Tibial artery (tissue), 4 donors: ENCODE measurements at regions not wholly inside any gene's neighbourhood (a gene's known extent, or its start where the extent isn't known, plus 50 kb on each side); places are given as distances from the start of the nearest gene placed in this dataset.

Experiments
- DNase-seq, 2 donors: peaks; one replicate each; pipeline ENCODE4 v3.0.0-alpha.2; 2019
- H3K27ac ChIP-seq, 2 donors: fragments of 200-600 bp; sonication (generic) in 1 of 2; 1 replicate in 1 of 2; 2 replicates in 1 of 2; pipeline ENCODE4 v1.5.1; 2018 to 2019; ENCODE audit warnings: mild to moderate bottlenecking in 1 of 2
- H3K27me3 ChIP-seq, 2 donors: fragments of 200-600 bp; sonication (generic) in 1 of 2; one replicate each; pipeline versions ENCODE4 v1.5.1 to v1.6.0; 2016 to 2019
- H3K36me3 ChIP-seq, 3 donors: fragments of 200-600 bp; sonication (generic) in 2 of 3; one replicate each; pipeline ENCODE4 v1.5.1; 2016 to 2019; ENCODE audit warnings: mild to moderate bottlenecking in 2 of 3
- H3K4me1 ChIP-seq, 4 donors: fragments of 200-600 bp; sonication (generic) in 2 of 4; 1 replicate in 3 of 4; 2 replicates in 1 of 4; pipeline ENCODE4 v1.5.1; 2016 to 2019
- H3K4me3 ChIP-seq, 2 donors: fragments of 200-600 bp; sonication (generic) in 1 of 2; 1 replicate in 1 of 2; 2 replicates in 1 of 2; pipeline ENCODE4 v1.5.1; 2018 to 2019; ENCODE audit warnings: mild to moderate bottlenecking in 2 of 2
- H3K9me3 ChIP-seq, 3 donors: fragments of 200-600 bp; sonication (generic) in 1 of 3; one replicate each; pipeline ENCODE4 v1.5.1; 2016 to 2019
- intact Hi-C: fragments of 100-400 bp; cut with DNase I; formaldehyde crosslinking; loops from one replicate; pipeline ENCODE4 v1.15.0; 2023; ENCODE audit warnings: low total_unique reads
- TF ChIP-seq, protein P1 (sequence below), 2 experiments: fragments of 200-600 bp in 1 of 2; fragments of 450-650 bp in 1 of 2; IDR thresholded peaks; one replicate each; pipeline ENCODE4 v1.5.1; 2017 to 2019; ENCODE audit warnings: antibody characterized with exemption in 2 of 2, mild to moderate bottlenecking in 1 of 2, moderate library complexity in 1 of 2

DNA sequence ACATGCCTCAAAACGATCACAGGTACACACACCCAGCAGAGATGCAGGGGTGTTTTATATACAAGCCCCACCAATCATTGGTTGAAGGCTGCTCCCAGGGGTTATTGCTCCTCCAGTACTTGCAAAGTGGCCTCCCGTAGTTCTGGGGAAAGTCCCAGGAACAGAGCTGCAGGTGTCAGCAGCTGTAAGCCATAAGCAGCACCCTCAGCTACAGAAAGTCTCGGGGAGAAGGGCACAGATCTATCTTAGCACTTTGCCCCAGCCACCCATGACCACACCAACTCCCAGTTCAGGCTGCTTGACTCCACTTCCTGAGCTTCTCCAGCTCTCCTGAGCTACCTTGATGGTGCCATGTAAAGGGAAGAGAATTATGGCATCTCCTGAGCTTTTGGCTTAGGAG lies 222.7 kb upstream of the GJB5 start:
- TF ChIP-seq, protein P1, sequence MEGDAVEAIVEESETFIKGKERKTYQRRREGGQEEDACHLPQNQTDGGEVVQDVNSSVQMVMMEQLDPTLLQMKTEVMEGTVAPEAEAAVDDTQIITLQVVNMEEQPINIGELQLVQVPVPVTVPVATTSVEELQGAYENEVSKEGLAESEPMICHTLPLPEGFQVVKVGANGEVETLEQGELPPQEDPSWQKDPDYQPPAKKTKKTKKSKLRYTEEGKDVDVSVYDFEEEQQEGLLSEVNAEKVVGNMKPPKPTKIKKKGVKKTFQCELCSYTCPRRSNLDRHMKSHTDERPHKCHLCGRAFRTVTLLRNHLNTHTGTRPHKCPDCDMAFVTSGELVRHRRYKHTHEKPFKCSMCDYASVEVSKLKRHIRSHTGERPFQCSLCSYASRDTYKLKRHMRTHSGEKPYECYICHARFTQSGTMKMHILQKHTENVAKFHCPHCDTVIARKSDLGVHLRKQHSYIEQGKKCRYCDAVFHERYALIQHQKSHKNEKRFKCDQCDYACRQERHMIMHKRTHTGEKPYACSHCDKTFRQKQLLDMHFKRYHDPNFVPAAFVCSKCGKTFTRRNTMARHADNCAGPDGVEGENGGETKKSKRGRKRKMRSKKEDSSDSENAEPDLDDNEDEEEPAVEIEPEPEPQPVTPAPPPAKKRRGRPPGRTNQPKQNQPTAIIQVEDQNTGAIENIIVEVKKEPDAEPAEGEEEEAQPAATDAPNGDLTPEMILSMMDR (IDR thresholded peaks at IDR 0.05), result no peak
- Histone ChIP-seq H3K27me3 (peaks cover 0 to 10% of the 10 kb centered on the region in 2 donors), H3K4me3 (no peak overlapping the region), H3K27ac (no peak overlapping the region), H3K4me1 (no peaks in the 10 kb centered on the region), H3K36me3 (no peaks in the 10 kb centered on the region), H3K9me3 (no peaks in the 10 kb centered on the region)
- no peak for DNase-seq
- intact Hi-C loops, result no loop called here

DNA sequence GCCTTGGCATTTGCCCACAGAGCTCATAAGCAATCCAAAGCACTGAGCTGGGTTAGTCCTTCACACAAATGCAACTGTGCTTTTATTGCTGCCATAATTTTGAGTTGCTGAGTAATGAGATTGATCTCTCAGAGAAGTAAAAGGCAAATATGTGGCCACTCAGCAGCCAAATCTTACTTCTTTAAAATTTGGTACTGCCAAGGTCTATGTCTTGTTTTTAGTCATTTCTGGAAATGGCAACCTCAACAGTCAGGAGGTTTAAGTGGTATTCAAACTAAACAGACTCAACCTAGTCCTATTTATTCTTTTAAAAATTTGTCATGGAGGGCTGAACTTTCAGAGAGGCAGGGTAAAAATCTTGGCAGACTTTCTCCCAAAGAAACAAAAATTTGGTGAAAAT lies 216.4 kb upstream of the GJB5 start:
- H3K4me1 ChIP-seq, result no peaks in the 10 kb centered on the region
- intact Hi-C loops, result no loop called here
- H3K27ac ChIP-seq, result no peak overlapping the region
- DNase-seq, result no peak
- H3K9me3 ChIP-seq, result no peaks in the 10 kb centered on the region
- H3K27me3 ChIP-seq, result peaks cover 0 to 6% of the 10 kb centered on the region in 2 donors
- H3K36me3 ChIP-seq, result no peaks in the 10 kb centered on the region
- no peak overlapping the region for H3K4me3 ChIP-seq
- TF ChIP-seq, protein P1 (IDR thresholded peaks at IDR 0.05), result no peak

DNA sequence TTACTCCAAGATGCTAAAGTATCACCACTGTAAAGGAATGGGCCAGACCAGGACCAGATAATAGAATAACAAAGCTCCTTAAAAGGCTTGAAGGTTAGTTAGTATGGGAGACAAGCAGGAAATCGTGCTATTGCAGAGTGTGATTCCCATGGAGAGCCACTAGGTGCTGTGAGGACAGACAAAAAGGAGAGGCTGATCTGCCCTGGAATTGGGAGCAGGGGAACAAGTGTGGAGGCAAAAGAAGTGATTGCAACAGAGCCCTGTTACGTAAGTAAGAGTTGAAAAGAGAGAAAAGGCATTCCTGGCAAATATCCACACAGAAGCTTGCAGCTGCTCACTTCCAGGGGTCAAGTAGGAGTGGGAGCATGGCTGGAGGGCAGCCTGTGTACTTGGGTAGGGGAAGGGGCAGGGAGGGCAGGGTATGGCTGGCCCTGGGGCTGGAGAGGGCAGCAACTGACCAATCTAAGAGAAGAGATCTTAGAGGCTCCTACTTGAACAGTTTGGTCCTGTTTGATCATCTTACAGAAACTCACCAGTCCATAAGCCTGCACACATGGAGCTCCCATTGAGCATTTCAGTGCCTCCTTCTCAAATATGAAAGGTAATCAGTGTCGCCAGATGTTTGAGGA lies 207.7 kb upstream of the GJB5 start:
- intact Hi-C loops, result no loop called here
- Histone ChIP-seq H3K4me1 (no peaks in the 10 kb centered on the region), H3K4me3 (no peak overlapping the region), H3K9me3 (peaks cover 0 to 7% (median 0%) of the 10 kb centered on the region in 3 donors), H3K36me3 (no peaks in the 10 kb centered on the region), H3K27ac (no peak overlapping the region), H3K27me3 (peaks cover 0 to 6% of the 10 kb centered on the region in 2 donors)
- DNase-seq, result no peak
- TF ChIP-seq, protein P1 (IDR thresholded peaks at IDR 0.05), result no peak

DNA sequence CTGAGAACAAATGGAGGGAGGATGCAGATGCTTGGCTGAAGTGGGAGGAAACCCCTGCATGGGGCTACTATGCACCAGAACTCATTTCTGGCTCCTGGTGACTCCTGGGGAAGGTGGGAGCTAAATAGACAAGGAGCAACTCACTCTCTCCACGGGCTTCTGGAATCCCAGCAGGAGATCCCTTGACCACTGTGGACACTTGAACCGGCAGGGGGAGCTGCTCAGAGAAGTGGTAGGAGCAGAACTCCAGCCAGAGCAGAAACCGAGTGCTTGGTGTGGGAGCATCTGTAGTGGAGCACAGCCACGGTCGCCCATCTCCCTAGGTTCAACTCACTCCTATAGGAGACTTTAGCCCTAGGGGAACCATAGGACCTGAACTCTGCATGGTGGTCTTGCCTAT lies 205.6 kb upstream of the GJB5 start:
- TF ChIP-seq, protein P1 (IDR thresholded peaks at IDR 0.05), result no peak
- intact Hi-C loops, result no loop called here
- Histone ChIP-seq H3K27ac (no peak overlapping the region), H3K4me3 (no peak overlapping the region), H3K27me3 (peaks cover 0 to 6% of the 10 kb centered on the region in 2 donors), H3K9me3 (peaks cover 0 to 7% (median 0%) of the 10 kb centered on the region in 3 donors), H3K36me3 (no peaks in the 10 kb centered on the region), H3K4me1 (no peaks in the 10 kb centered on the region)
- DNase-seq, result no peak

DNA sequence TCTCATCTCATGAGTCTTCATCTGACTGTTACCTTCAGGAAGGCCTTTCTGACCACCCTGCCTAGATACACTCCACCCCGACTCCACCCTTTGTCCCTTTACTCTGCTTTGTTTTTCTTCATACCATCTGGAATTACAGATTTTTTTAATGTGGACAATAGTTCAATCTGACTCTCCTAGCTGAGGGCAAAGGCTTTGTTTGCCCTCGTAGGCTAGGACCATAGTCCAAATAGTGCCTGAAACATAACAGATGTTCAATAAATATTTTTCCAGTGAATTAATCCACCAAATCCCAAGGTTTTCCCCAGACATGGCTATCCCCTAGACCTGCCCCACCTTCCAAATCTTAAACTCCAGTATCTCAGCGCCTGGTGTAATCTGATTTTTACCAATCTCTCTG lies 176.5 kb upstream of the GJB5 start:
- Histone ChIP-seq H3K4me1 (no peaks in the 10 kb centered on the region), H3K4me3 (no peak overlapping the region), H3K27ac (no peak overlapping the region), H3K36me3 (no peaks in the 10 kb centered on the region), H3K9me3 (no peaks in the 10 kb centered on the region), H3K27me3 (peaks cover 0 to 21% of the 10 kb centered on the region in 2 donors)
- TF ChIP-seq, protein P1 (IDR thresholded peaks at IDR 0.05), result no peak
- intact Hi-C loops, result no loop called here
- DNase-seq, result no peak

DNA sequence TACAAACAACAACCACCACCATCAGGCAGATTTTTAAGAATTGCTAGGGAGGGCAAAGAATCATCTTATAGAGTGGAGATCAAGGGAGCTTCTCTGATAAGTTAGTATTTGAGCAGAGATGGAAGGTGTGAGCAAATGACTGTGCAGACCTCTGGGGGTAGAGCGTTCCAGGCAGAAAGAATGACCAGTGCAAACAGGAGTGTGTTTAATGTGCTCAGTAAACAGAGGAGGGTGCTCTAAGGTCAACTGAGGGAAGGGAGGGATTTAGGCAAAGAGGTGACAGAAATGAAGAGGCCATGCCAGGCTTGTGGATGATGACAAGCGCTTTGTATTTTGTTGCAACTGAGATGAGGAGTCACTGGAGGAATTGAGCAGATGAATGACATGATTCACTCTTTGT lies 172.5 kb upstream of the GJB5 start:
- Histone ChIP-seq H3K36me3 (no peaks in the 10 kb centered on the region), H3K27me3 (peaks cover 0 to 16% of the 10 kb centered on the region in 2 donors), H3K27ac (no peak overlapping the region), H3K4me3 (no peak overlapping the region), H3K4me1 (no peaks in the 10 kb centered on the region), H3K9me3 (no peaks in the 10 kb centered on the region)
- intact Hi-C loops, result no loop called here
- no peak for DNase-seq
- TF ChIP-seq, protein P1 (IDR thresholded peaks at IDR 0.05), result no peak
